ENCODE measurements at regions not wholly inside any gene's neighbourhood (a gene's known extent, or its start where the extent isn't known, plus 50 kb on each side); places are given as distances from the start of the nearest gene placed in this dataset.
A peak's percentile ranks its signal among the peaks of the same experiment; 100 is the strongest.

DNA sequence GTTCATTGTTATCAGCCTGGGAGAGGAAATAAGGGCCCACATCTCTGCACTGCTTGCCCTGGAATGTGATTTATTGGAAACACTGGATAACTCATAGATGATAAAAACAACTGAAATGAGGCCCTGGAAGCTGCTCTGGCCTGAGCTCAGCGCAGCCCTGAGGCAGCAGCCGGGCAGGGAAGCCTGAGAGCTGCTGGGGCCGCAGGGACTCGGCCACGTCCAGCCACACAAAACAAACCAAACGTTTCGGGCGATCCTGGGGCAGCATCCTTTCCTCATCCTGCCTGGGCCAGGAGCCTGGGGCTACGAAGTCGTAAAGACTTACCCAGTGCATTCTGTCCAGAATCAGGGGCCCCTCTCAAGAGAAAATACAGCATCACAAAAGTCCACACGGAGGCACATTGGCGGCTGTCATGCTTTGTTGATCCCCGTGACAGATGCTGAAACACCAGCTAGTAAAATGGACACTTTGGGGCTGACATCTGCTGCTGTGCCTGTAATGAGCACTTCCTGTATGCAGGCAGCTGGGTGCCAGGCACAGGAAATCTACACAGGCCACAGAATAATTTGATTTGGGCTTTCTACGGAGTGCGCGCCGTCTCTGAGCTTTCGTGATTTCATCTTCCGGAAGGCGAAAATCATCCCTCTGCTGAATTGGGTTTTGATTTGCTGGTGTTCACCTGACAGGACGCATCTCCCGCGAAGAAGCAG, 250.6 kb downstream of the EIPR1 start:
- intact Hi-C loops (cut with micrococcal nuclease), result no loop called here
- Histone ChIP-seq H3K4me3 (ENCODE audit: control extremely low read depth in 1 of 5, extremely low read depth in 1 of 5, insufficient read depth in 1 of 5, low read depth in 2 of 5, low read length in 4 of 5) (peak overlapping the region in 1 of 5 experiments; percentile 12), H3K36me3 (replicated peaks in 1 of 2; ENCODE audit: control extremely low read depth in 1 of 2, control insufficient read depth in 1 of 2, extremely low read depth in 1 of 2, insufficient read depth in 2 of 2, low read length in 1 of 2) (no peaks in the 10 kb centered on the region), H3K79me2 (ENCODE audit: control insufficient read depth, insufficient read depth, low read length) (peaks cover 23% of the 10 kb centered on the region), H3K27ac (ENCODE audit: low read length in 2 of 2) (peak overlapping the region in 1 of 2 donors; percentile 66), H3K27me3 (replicated peaks in 1 of 4; ENCODE audit: control extremely low read depth in 1 of 4, control insufficient read depth in 3 of 4, insufficient read depth in 4 of 4, low read length in 3 of 4) (no peaks in the 10 kb centered on the region), H3K9ac (ENCODE audit: low read length) (no peak overlapping the region), H3K4me2 (replicated peaks; ENCODE audit: low read depth, low read length, poor library complexity, severe bottlenecking) (peak overlapping the region; percentile 57), H3K9me3 (ENCODE audit: control extremely low read depth in 1 of 3, control insufficient read depth in 2 of 3, insufficient read depth in 1 of 3, low read length in 2 of 3) (no peaks in the 10 kb centered on the region), H4K20me1 (ENCODE audit: control insufficient read depth, insufficient read depth, low read length, poor library complexity, severe bottlenecking) (no peaks in the 10 kb centered on the region), H2AFZ (ENCODE audit: insufficient read depth, low read depth, low read length, poor library complexity, severe bottlenecking) (peak overlapping the region; percentile 72), H3K4me1 (ENCODE audit: control insufficient read depth in 2 of 2, insufficient read depth in 2 of 2, low read length in 2 of 2) (peaks cover 3 to 21% of the 10 kb centered on the region in 2 donors)
- ChIA-PET CTCF (no interaction called here), POLR2A (no interaction called here)
- WGBS (ENCODE audit: insufficient coverage), result 66% methylated on average over 23 of the region's 23 CpGs
- no peak for ATAC-seq (ENCODE audit: low read depth)
- H3K27ac Mint-ChIP-seq, result no peak overlapping the region
- H3K27me3 Mint-ChIP-seq, result no peaks in the 10 kb centered on the region
- H3K4me1 Mint-ChIP-seq, result peaks cover 4% of the 10 kb centered on the region
- no peaks in the 10 kb centered on the region for H3K9me3 Mint-ChIP-seq (ENCODE audit: insufficient read depth)
- peak overlapping the region; percentile 30 for H3K4me3 Mint-ChIP-seq
- no peak for DNase-seq
- TF ChIP-seq EZH2 (IDR thresholded peaks at IDR 0.05; ENCODE audit: borderline replicate concordance, insufficient read depth, low read depth, low read length, poor library complexity, severe bottlenecking), result no peak
- TF ChIP-seq, protein P1, sequence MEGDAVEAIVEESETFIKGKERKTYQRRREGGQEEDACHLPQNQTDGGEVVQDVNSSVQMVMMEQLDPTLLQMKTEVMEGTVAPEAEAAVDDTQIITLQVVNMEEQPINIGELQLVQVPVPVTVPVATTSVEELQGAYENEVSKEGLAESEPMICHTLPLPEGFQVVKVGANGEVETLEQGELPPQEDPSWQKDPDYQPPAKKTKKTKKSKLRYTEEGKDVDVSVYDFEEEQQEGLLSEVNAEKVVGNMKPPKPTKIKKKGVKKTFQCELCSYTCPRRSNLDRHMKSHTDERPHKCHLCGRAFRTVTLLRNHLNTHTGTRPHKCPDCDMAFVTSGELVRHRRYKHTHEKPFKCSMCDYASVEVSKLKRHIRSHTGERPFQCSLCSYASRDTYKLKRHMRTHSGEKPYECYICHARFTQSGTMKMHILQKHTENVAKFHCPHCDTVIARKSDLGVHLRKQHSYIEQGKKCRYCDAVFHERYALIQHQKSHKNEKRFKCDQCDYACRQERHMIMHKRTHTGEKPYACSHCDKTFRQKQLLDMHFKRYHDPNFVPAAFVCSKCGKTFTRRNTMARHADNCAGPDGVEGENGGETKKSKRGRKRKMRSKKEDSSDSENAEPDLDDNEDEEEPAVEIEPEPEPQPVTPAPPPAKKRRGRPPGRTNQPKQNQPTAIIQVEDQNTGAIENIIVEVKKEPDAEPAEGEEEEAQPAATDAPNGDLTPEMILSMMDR (IDR thresholded peaks at IDR 0.05), result no peak

DNA sequence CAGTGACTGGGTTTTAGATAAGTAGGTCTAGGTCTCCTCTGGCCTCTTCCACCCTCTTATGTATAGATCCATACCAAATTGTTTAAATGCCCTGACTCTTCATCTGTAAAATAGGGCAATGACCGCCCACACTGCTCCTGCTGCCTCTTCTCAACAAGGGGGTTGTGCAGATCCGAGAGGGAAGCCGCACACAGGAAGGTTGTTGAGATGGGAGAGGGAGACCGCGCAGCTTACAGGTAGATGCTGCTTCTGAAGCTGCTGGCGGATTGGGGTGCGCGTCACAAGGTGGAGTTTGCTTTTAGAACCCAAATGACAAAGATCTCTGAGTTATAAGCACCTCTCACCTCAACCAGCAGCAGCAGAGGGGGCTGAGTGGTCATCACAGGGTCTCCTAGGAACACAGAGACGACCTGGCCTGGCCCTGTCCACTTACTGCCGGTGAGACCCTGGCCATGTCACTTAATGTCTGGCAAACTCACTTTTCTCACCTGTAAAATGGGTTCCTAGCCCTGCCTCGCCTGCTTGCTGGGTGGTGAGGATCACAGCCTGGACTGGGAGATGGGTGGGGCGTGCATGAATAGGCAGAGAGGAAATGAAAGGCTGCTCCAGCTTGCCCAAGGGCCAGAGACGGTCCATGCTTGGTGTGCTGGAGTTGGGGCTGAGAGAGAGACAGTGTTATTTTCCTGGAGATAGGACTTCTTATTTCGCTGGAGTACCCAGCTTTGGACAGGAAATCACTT, 251.3 kb downstream of the EIPR1 start:
- Mint-ChIP-seq H3K27me3 (no peaks in the 10 kb centered on the region), H3K27ac (no peak overlapping the region), H3K4me1 (peaks cover 4% of the 10 kb centered on the region), H3K9me3 (ENCODE audit: insufficient read depth) (no peaks in the 10 kb centered on the region), H3K4me3 (no peak overlapping the region)
- H4K20me1 ChIP-seq (ENCODE audit: control insufficient read depth, insufficient read depth, low read length, poor library complexity, severe bottlenecking), result no peaks in the 10 kb centered on the region
- 90% methylated on average over 12 of the region's 14 CpGs for WGBS (ENCODE audit: insufficient coverage)
- H3K4me3 ChIP-seq (ENCODE audit: control extremely low read depth in 1 of 5, extremely low read depth in 1 of 5, insufficient read depth in 1 of 5, low read depth in 2 of 5, low read length in 4 of 5), result no peak overlapping the region
- no peak for TF ChIP-seq EZH2 (IDR thresholded peaks at IDR 0.05; ENCODE audit: borderline replicate concordance, insufficient read depth, low read depth, low read length, poor library complexity, severe bottlenecking)
- TF ChIP-seq, protein P1 (IDR thresholded peaks at IDR 0.05), result no peak
- H3K4me2 ChIP-seq (replicated peaks; ENCODE audit: low read depth, low read length, poor library complexity, severe bottlenecking), result peak overlapping the region; percentile 57
- no peak for ATAC-seq (ENCODE audit: low read depth)
- peak overlapping the region in 1 of 2 donors; percentile 66 for H3K27ac ChIP-seq (ENCODE audit: low read length in 2 of 2)
- H3K36me3 ChIP-seq (replicated peaks in 1 of 2; ENCODE audit: control extremely low read depth in 1 of 2, control insufficient read depth in 1 of 2, extremely low read depth in 1 of 2, insufficient read depth in 2 of 2, low read length in 1 of 2), result no peaks in the 10 kb centered on the region
- CTCF ChIA-PET, result no interaction called here
- no peaks in the 10 kb centered on the region for H3K9me3 ChIP-seq (ENCODE audit: control extremely low read depth in 1 of 3, control insufficient read depth in 2 of 3, insufficient read depth in 1 of 3, low read length in 2 of 3)
- POLR2A ChIA-PET, result no interaction called here
- peaks cover 3 to 21% of the 10 kb centered on the region in 2 donors for H3K4me1 ChIP-seq (ENCODE audit: control insufficient read depth in 2 of 2, insufficient read depth in 2 of 2, low read length in 2 of 2)
- no peak overlapping the region for H3K9ac ChIP-seq (ENCODE audit: low read length)
- H3K27me3 ChIP-seq (replicated peaks in 1 of 4; ENCODE audit: control extremely low read depth in 1 of 4, control insufficient read depth in 3 of 4, insufficient read depth in 4 of 4, low read length in 3 of 4), result no peaks in the 10 kb centered on the region
- DNase-seq, result no peak
- intact Hi-C loops (cut with micrococcal nuclease), result no loop called here
- peaks cover 17% of the 10 kb centered on the region for H3K79me2 ChIP-seq (ENCODE audit: control insufficient read depth, insufficient read depth, low read length)
- H2AFZ ChIP-seq (ENCODE audit: insufficient read depth, low read depth, low read length, poor library complexity, severe bottlenecking), result peak overlapping the region; percentile 72
